HEK293T (cell line): ENCODE measurements at regions not wholly inside any gene's neighbourhood (a gene's known extent, or its start where the extent isn't known, plus 50 kb on each side); places are given as distances from the start of the nearest gene placed in this dataset.

ENCODE experiments used
- ELF4 ChIP-seq: fragments of 450-650 bp; IDR thresholded peaks from 2 replicates; pipeline ENCODE4 v1.6.1; 2017; ENCODE audit warnings: antibody characterized with exemption
- FOXK2 ChIP-seq: fragments of 450-650 bp; IDR thresholded peaks from 2 replicates; pipeline ENCODE4 v1.6.1; 2016; ENCODE audit warnings: mild to moderate bottlenecking
- FOXM1 ChIP-seq: fragments of 450-650 bp; IDR thresholded peaks from 2 replicates; pipeline ENCODE4 v1.6.1; 2017; ENCODE audit warnings: mild to moderate bottlenecking, borderline replicate concordance

DNA sequence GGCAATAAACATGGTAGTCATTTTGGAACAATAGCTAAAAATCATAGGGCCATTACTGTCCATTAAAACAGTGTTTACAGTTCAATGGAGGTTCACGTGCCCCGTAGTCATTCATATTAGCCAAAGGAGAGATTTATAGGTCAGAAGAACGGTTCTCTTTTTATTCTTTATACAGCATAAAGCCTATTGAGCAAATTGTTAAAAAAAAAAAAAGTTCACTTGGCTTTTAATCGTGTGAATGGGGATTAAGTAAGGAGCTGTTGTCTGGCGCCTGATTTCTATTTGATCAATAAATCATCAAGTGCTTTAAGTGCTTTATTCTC lies 69.1 kb upstream of the TBCA start:
- TF ChIP-seq FOXK2 = no peak
- no peak for TF ChIP-seq ELF4
- no peak for TF ChIP-seq FOXM1
